Pancreas (tissue), 10 donors: ENCODE measurements at regions not wholly inside any gene's neighbourhood (a gene's known extent, or its start where the extent isn't known, plus 50 kb on each side); places are given as distances from the start of the nearest gene placed in this dataset.

Experiments
- ATAC-seq, 4 donors: fragments of 200-7000 bp; cut with Tn5 transposase; one replicate each; pipeline versions ENCODE4 v1.8.0 to v1.9.1; 2020; ENCODE audit warnings: mild to moderate bottlenecking in 4 of 4, moderate library complexity in 4 of 4
- DNase-seq, 6 donors: peaks; one replicate each; pipeline ENCODE4 v3.0.0-alpha.2; 2020
- FAIRE-seq: peaks from 2 replicates; lab custom pipeline; 2012; peaks lifted over from hg19 to GRCh38; lab: Jason Lieb, UNC
- H3K27ac ChIP-seq, 4 donors: fragments of 200-600 bp; sonication (generic); 1 replicate in 3 of 4; 2 replicates in 1 of 4; pipeline versions ENCODE4 v1.5.0 to v1.8.0; 2020
- H3K27me3 ChIP-seq, 4 donors: fragments of 200-600 bp; one replicate each; pipeline ENCODE4 v1.8.0; 2021
- H3K36me3 ChIP-seq, 3 donors: fragments of 200-600 bp; sonication (generic) in 1 of 3; one replicate each; pipeline versions ENCODE4 v1.5.0 to v1.8.0; 2020 to 2021
- H3K4me1 ChIP-seq, 3 donors: fragments of 200-600 bp; one replicate each; pipeline ENCODE4 v1.8.0; 2021
- H3K4me3 ChIP-seq, 4 donors: fragments of 200-600 bp; sonication (generic) in 2 of 4; one replicate each; pipeline versions ENCODE4 v1.5.0 to v1.8.0; 2020 to 2021
- H3K9me3 ChIP-seq, 4 donors: fragments of 200-600 bp; one replicate each; pipeline ENCODE4 v1.8.0; 2021
- CTCF ChIP-seq, 4 donors: fragments of 200-600 bp; sonication (generic) in 3 of 4; IDR thresholded peaks; one replicate each; pipeline versions ENCODE4 v1.5.0 to v1.8.0; 2021; ENCODE audit warnings: antibody characterized with exemption in 4 of 4
- WGBS, 2 donors: extraction: QIAGEN DNeasy Blood & Tissue Kit; methylation state at CpG; one replicate each; pipeline ENCODE4 v1.1.7; 2013; 5-methylcytosine and 5-hydroxymethylcytosine counted together
- intact Hi-C, 3 donors: fragments of 100-400 bp; cut with DNase I; formaldehyde crosslinking; loops; one replicate each; pipeline versions ENCODE4 v1.11.1 to v1.14.2; 2022
- donor health status: healthy with polysubstance abuse.
- donor health status: DM: no; HTN: no; CAD: no; lungs with moderate emphysema.
- donor health status: DM: no; HTN: no; CAD: no.
- donor health status: control.
- donor health status: control.
- donor health status: Bipolar disorder and iron deficiency.
- donor health status: DM: yes; HTN: yes; CAD: no.
- donor health status: DM: no; HTN: no; CAD: no.
- donor health status: DM: no; HTN: no; CAD: no.
- donor health status: DM: yes; HTN: yes; CAD: no.

GRCh38 chr2:144703852-144704708, 184.2 kb upstream of the ZEB2 start:
- FAIRE-seq (no peak), DNase-seq (peak in 1 of 6 donors; percentile 34), ATAC-seq (peak in 2 of 4 donors; percentile 67 to 71)
- no peaks in the 10 kb centered on the region for H3K4me1 ChIP-seq
- no peak overlapping the region for H3K4me3 ChIP-seq
- H3K27ac ChIP-seq: no peak overlapping the region
- no peaks in the 10 kb centered on the region for H3K9me3 ChIP-seq
- TF ChIP-seq CTCF (IDR thresholded peaks at IDR 0.05): no peak
- H3K36me3 ChIP-seq: no peaks in the 10 kb centered on the region
- no peaks in the 10 kb centered on the region for H3K27me3 ChIP-seq
- 53 to 67% methylated on average over 6 of the region's 6 CpGs for WGBS, 2 donors
- intact Hi-C loops: no loop called here

DNA sequence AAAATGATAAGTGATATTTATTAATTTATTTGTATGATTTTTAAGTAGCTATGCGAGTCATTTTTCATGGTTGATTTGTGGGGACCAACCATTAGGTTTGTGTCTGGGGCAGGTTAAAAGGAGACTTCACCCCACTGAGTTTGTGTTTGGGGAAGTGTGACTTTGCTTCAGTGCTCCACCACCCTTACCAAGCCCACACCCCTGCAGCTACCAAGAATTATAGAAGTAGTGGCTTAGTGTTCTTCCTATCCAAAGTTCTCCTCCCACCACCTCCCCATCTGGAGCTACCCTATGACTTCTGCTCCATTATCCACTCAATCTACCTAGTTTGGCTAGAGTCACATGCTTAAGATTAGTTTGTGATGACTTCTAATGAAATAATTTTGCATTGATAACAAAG, 182.1 kb upstream of the ZEB2 start:
- ATAC-seq: peak in 2 of 4 donors; percentile 45 to 64
- no peaks in the 10 kb centered on the region for H3K9me3 ChIP-seq
- no peaks in the 10 kb centered on the region for H3K36me3 ChIP-seq
- no peak overlapping the region for H3K4me3 ChIP-seq
- FAIRE-seq: no peak
- intact Hi-C loops: no loop called here
- no peak for TF ChIP-seq CTCF (IDR thresholded peaks at IDR 0.05)
- H3K27ac ChIP-seq: no peak overlapping the region
- H3K4me1 ChIP-seq: no peaks in the 10 kb centered on the region
- WGBS, 2 donors: 80 to 93% methylated on average over 1 of the region's 1 CpG
- DNase-seq: no peak
- H3K27me3 ChIP-seq: no peaks in the 10 kb centered on the region

GRCh38 chr2:144701259-144701658, 181.3 kb upstream of the ZEB2 start:
- TF ChIP-seq CTCF (IDR thresholded peaks at IDR 0.05): no peak
- no peak overlapping the region for H3K27ac ChIP-seq
- no peak for DNase-seq
- no peaks in the 10 kb centered on the region for H3K36me3 ChIP-seq
- no peak for FAIRE-seq
- intact Hi-C loops: no loop called here
- H3K4me1 ChIP-seq: no peaks in the 10 kb centered on the region
- H3K9me3 ChIP-seq: no peaks in the 10 kb centered on the region
- H3K4me3 ChIP-seq: no peak overlapping the region
- 72 to 85% methylated on average over 2 of the region's 2 CpGs for WGBS, 2 donors
- H3K27me3 ChIP-seq: no peaks in the 10 kb centered on the region
- ATAC-seq: peak in 2 of 4 donors; percentile 41 to 43

GRCh38 chr2:144698156-144698555, 178.2 kb upstream of the ZEB2 start:
- Histone ChIP-seq H3K27me3 (no peaks in the 10 kb centered on the region), H3K9me3 (no peaks in the 10 kb centered on the region), H3K36me3 (no peaks in the 10 kb centered on the region), H3K4me1 (no peaks in the 10 kb centered on the region), H3K27ac (no peak overlapping the region), H3K4me3 (no peak overlapping the region)
- no peak for FAIRE-seq
- 94 to 95% methylated on average over 3 of the region's 3 CpGs for WGBS, 2 donors
- no peak for DNase-seq
- no peak for ATAC-seq
- TF ChIP-seq CTCF (IDR thresholded peaks at IDR 0.05): no peak
- intact Hi-C loops: no loop called here

GRCh38 chr2:144695657-144696056, 175.7 kb upstream of the ZEB2 start:
- Histone ChIP-seq H3K27me3 (no peaks in the 10 kb centered on the region), H3K4me1 (no peaks in the 10 kb centered on the region), H3K9me3 (no peaks in the 10 kb centered on the region), H3K4me3 (no peak overlapping the region), H3K36me3 (no peaks in the 10 kb centered on the region), H3K27ac (no peak overlapping the region)
- WGBS, 2 donors: 70 to 78% methylated on average over 1 of the region's 1 CpG
- FAIRE-seq (no peak), DNase-seq (no peak), ATAC-seq (no peak)
- no peak for TF ChIP-seq CTCF (IDR thresholded peaks at IDR 0.05)
- intact Hi-C loops: no loop called here
